ENCODE measurements at regions not wholly inside any gene's neighbourhood (a gene's known extent, or its start where the extent isn't known, plus 50 kb on each side); places are given as distances from the start of the nearest gene placed in this dataset.

DNA sequence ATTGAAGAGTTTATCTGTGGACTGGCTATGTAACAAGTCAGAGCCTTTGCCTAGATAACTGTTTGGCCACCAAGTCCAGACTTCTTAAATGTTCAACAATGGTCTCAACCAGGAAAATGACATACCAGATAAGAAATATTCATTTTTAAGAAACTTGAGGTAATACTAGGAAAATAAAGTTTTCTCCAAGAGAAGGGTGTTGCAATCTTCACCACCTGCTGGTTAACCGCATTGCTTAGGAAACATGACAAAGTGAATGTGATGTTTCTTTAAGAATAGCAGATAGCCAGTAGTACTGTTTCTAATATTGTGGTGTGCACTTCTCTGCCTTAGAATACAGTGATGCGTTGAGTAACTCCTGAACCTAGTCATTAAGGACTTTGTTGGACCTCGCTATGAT lies 321.5 kb upstream of the CADM2 start:
- intact Hi-C loops (cut with DNase I): no loop called here
- Histone ChIP-seq H3K4me3 (no peak overlapping the region), H3K36me3 (no peaks in the 10 kb centered on the region), H3K27ac (no peak overlapping the region), H3K9me3 (no peaks in the 10 kb centered on the region), H3K4me1 (ENCODE audit: insufficient read depth) (no peaks in the 10 kb centered on the region), H3K27me3 (no peaks in the 10 kb centered on the region)
- TF ChIP-seq POLR2A (IDR thresholded peaks at IDR 0.05) (no peak), EP300 (IDR thresholded peaks at IDR 0.05) (no peak)
- TF ChIP-seq, protein P1, sequence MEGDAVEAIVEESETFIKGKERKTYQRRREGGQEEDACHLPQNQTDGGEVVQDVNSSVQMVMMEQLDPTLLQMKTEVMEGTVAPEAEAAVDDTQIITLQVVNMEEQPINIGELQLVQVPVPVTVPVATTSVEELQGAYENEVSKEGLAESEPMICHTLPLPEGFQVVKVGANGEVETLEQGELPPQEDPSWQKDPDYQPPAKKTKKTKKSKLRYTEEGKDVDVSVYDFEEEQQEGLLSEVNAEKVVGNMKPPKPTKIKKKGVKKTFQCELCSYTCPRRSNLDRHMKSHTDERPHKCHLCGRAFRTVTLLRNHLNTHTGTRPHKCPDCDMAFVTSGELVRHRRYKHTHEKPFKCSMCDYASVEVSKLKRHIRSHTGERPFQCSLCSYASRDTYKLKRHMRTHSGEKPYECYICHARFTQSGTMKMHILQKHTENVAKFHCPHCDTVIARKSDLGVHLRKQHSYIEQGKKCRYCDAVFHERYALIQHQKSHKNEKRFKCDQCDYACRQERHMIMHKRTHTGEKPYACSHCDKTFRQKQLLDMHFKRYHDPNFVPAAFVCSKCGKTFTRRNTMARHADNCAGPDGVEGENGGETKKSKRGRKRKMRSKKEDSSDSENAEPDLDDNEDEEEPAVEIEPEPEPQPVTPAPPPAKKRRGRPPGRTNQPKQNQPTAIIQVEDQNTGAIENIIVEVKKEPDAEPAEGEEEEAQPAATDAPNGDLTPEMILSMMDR (IDR thresholded peaks at IDR 0.05): no peak
- WGBS, 3 donors: 85 to 93% (median 86%) methylated on average over 3 of the region's 3 CpGs
- no peak for DNase-seq

DNA sequence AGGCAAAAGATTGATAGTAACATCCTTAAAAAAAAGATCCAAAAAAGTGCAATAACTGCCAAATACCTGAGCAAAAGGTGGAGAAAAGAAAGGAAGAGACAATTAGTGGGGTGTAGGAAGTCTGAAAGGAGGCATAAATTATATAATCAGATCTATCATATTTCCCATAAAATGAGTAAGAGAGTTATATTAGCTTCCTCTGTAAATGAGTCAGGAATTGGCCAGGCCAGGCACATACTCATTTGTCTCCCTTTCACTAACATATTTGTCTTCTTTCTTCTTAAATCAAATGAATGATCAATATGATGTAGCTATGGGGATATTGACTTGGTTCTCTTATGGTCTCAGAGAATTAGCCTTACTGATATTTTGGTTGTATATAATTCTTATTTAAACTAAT lies 292.3 kb upstream of the CADM2 start:
- Histone ChIP-seq H3K27me3 (no peaks in the 10 kb centered on the region), H3K4me3 (no peak overlapping the region), H3K36me3 (no peaks in the 10 kb centered on the region), H3K4me1 (ENCODE audit: insufficient read depth) (no peaks in the 10 kb centered on the region), H3K9me3 (no peaks in the 10 kb centered on the region), H3K27ac (no peak overlapping the region)
- intact Hi-C loops (cut with DNase I): no loop called here
- DNase-seq: no peak
- no peak for TF ChIP-seq EP300 (IDR thresholded peaks at IDR 0.05)
- no peak for TF ChIP-seq POLR2A (IDR thresholded peaks at IDR 0.05)
- TF ChIP-seq, protein P1 (IDR thresholded peaks at IDR 0.05): no peak

DNA sequence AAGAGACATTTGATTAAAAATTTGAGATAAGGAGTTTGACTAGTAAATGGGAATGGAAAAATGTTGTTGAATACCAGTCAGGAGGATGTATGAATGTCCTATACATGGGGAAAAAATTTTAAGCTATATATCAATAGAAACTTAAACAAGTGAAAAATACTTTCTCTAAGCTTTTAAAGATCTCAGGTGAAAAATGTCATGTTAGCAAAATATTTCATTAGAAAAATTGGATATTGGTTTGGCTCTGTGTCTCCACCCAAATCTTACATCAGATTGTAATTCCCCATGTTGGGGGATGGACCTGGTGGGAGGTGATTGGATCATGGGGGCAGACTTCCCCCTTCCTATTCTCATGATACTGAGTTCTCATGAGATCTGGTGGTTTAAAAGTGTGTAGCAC lies 279.6 kb upstream of the CADM2 start:
- no peak for DNase-seq
- Histone ChIP-seq H3K9me3 (no peaks in the 10 kb centered on the region), H3K27me3 (no peaks in the 10 kb centered on the region), H3K4me3 (no peak overlapping the region), H3K27ac (no peak overlapping the region), H3K36me3 (no peaks in the 10 kb centered on the region), H3K4me1 (ENCODE audit: insufficient read depth) (no peaks in the 10 kb centered on the region)
- TF ChIP-seq, protein P1 (IDR thresholded peaks at IDR 0.05): no peak
- intact Hi-C loops (cut with DNase I): no loop called here

DNA sequence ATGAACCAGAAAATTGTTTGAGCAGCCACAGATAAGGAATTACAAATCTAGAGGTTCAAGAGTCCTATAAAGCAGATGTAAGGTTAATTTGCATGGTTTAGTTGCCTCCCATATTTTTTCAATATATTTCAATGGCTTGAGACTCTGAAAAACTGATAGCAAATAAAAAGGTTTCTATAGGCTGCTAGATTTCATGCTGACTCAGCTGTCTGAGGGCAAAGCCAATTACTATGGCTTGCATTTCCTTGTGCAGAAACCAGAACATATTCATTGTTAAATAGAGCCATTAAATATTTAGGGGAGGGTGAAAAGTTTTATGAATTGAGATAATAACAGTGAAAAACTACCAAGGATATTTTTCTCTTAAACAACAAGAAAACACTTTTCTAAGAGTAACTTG lies 278.1 kb upstream of the CADM2 start:
- no peaks in the 10 kb centered on the region for H3K4me1 ChIP-seq (ENCODE audit: insufficient read depth)
- no peaks in the 10 kb centered on the region for H3K36me3 ChIP-seq
- H3K27me3 ChIP-seq: no peaks in the 10 kb centered on the region
- H3K9me3 ChIP-seq: no peaks in the 10 kb centered on the region
- intact Hi-C loops (cut with DNase I): no loop called here
- H3K4me3 ChIP-seq: no peak overlapping the region
- TF ChIP-seq, protein P1 (IDR thresholded peaks at IDR 0.05): no peak
- no peak for TF ChIP-seq POLR2A (IDR thresholded peaks at IDR 0.05)
- no peak for TF ChIP-seq EP300 (IDR thresholded peaks at IDR 0.05)
- DNase-seq: no peak
- H3K27ac ChIP-seq: no peak overlapping the region

DNA sequence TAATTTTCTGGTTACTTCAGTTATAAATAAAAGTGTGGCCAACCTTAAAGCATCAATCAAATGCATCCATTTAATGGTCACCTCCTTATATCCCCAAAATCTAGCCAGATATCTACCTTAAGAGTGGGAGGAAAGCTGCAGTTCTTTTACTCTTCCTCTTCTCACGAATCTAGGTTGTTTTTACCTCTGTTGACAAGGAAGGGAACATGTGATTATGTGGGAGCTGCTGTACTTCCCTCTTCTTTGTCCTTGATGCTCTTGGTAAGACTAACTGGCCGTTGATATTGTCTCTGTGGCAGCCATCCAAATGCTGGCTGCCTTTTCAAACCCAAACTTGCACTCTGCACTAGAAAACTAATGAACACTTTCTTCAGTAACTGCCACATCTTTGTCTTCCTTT lies 275.3 kb upstream of the CADM2 start:
- Histone ChIP-seq H3K9me3 (no peaks in the 10 kb centered on the region), H3K27me3 (no peaks in the 10 kb centered on the region), H3K36me3 (no peaks in the 10 kb centered on the region), H3K4me1 (ENCODE audit: insufficient read depth) (no peaks in the 10 kb centered on the region), H3K27ac (no peak overlapping the region), H3K4me3 (no peak overlapping the region)
- intact Hi-C loops (cut with DNase I): no loop called here
- no peak for DNase-seq
- TF ChIP-seq POLR2A (IDR thresholded peaks at IDR 0.05) (no peak), EP300 (IDR thresholded peaks at IDR 0.05) (no peak)
- TF ChIP-seq, protein P1 (IDR thresholded peaks at IDR 0.05): no peak
- WGBS, 3 donors: 2 to 10% (median 5%) methylated on average over 2 of the region's 2 CpGs
